GM12878 (cell line): ENCODE measurements at regions not wholly inside any gene's neighbourhood (a gene's known extent, or its start where the extent isn't known, plus 50 kb on each side); places are given as distances from the start of the nearest gene placed in this dataset.

Source experiments
- ATAC-seq: fragments of 200-7000 bp; cut with Tn5 transposase; 3 replicates; pipeline ENCODE4 v1.9.1; 2020; ENCODE audit warnings: mild to moderate bottlenecking, moderate library complexity
- BruUV-seq: library from RNA; stranded (reverse); fragments of 400-500 nt; replicated peaks from 2 replicates; lab custom pipeline; 2021; lab: Mats Ljungman, UMichigan
- CTCF ChIA-PET: fragments of 300-600 bp; sonication (Branson Sonifier 250); formaldehyde crosslinking; extraction: SDS; loops from one replicate; lab custom pipeline; 2021; ENCODE audit warnings: inconsistent platforms; lab: Yijun Ruan, JAX
- POLR2A ChIA-PET: fragments of 350-600 bp; formaldehyde crosslinking; extraction: SDS; loops from one replicate; lab custom pipeline; 2021; ENCODE audit warnings: inconsistent platforms; lab: Charles Lee
- RAD21 ChIA-PET: fragments of 300-600 bp; sonication (Branson Sonifier 250); formaldehyde crosslinking; loops from one replicate; lab custom pipeline; 2023; ENCODE audit warnings: antibody characterized with exemption; ENCODE audit not compliant: unreplicated experiment; lab: Charles Lee
- SMC1A ChIA-PET: fragments of 300-600 bp; sonication (Branson Sonifier 250); formaldehyde crosslinking; loops from one replicate; lab custom pipeline; 2023; ENCODE audit not compliant: unreplicated experiment, uncharacterized antibody; lab: Charles Lee
- DNase-seq: peaks from one replicate; pipeline ENCODE4 v3.0.0-alpha.2; 2011; ENCODE audit warnings: low read depth, low spot score
- FAIRE-seq: peaks from 3 replicates; lab custom pipeline; 2011; peaks lifted over from hg19 to GRCh38; lab: Jason Lieb, UNC
- H2AFZ ChIP-seq: 2 replicates; pipeline ENCODE4 v1.6.0; 2011; ENCODE audit warnings: low read depth, low read length, control low read depth; ENCODE audit not compliant: control insufficient read depth
- H3K27ac ChIP-seq: 2 replicates; pipeline ENCODE4 v1.5.1; 2011; ENCODE audit warnings: control low read depth; ENCODE audit not compliant: control insufficient read depth, insufficient read depth
- H3K27me3 ChIP-seq, 2 experiments: replicated peaks in 1 of 2; 2 replicates each; pipeline versions ENCODE4 v1.6.0 to v1.6.1; 2011; ENCODE audit warnings: low read length in 1 of 2; ENCODE audit not compliant: control insufficient read depth in 2 of 2, insufficient read depth in 2 of 2
- H3K36me3 ChIP-seq, 2 experiments: 2 replicates each; pipeline ENCODE4 v1.5.1; 2011; ENCODE audit warnings: low read length in 1 of 2; ENCODE audit not compliant: control insufficient read depth in 2 of 2, insufficient read depth in 2 of 2
- H3K4me1 ChIP-seq: 2 replicates; pipeline ENCODE4 v1.6.1; 2011; ENCODE audit warnings: mild to moderate bottlenecking, low read length, moderate library complexity, mixed read lengths; ENCODE audit not compliant: control insufficient read depth, insufficient read depth
- H3K4me2 ChIP-seq: 2 replicates; pipeline ENCODE4 v1.6.0; 2011; ENCODE audit warnings: control low read depth; ENCODE audit not compliant: control insufficient read depth, insufficient read depth
- H3K4me3 ChIP-seq: fragments of 200-600 bp; sonication (generic); 2 replicates; pipeline ENCODE4 v1.5.1; 2016
- H3K79me2 ChIP-seq: 2 replicates; pipeline ENCODE4 v1.6.0; 2011; ENCODE audit warnings: low read length; ENCODE audit not compliant: control insufficient read depth, insufficient read depth
- H3K9ac ChIP-seq: 2 replicates; pipeline ENCODE4 v1.8.0; 2011; ENCODE audit warnings: low read length, control low read depth, mixed read lengths; ENCODE audit not compliant: control insufficient read depth, insufficient read depth
- H3K9me3 ChIP-seq: replicated peaks from 3 replicates; pipeline ENCODE4 v1.5.1; 2011; ENCODE audit warnings: mild to moderate bottlenecking, low read length; ENCODE audit not compliant: control insufficient read depth, insufficient read depth
- H4K20me1 ChIP-seq: 2 replicates; pipeline ENCODE4 v1.6.0; 2011; ENCODE audit not compliant: control insufficient read depth, insufficient read depth
- BHLHE40 ChIP-seq, 2 experiments: fragments of 450-650 bp in 1 of 2; IDR thresholded peaks; 2 replicates each; pipeline ENCODE4 v1.6.1; 2011 to 2017; ENCODE audit warnings: low read depth in 2 of 2, borderline replicate concordance in 1 of 2, improper control_type of control experiment in 1 of 2, low read length in 1 of 2, mild to moderate bottlenecking in 1 of 2
- CHD1 ChIP-seq: IDR thresholded peaks from 2 replicates; pipeline ENCODE4 v1.6.1; 2012; ENCODE audit warnings: low read depth, low read length, improper control_type of control experiment
- CHD4 ChIP-seq: fragments of 200-600 bp; sonication (generic); IDR thresholded peaks from 2 replicates; pipeline ENCODE4 v1.6.1; 2016; ENCODE audit warnings: mild to moderate bottlenecking
- ETV6 ChIP-seq, 2 experiments: fragments of 450-650 bp in 1 of 2; IDR thresholded peaks in 1 of 2; conservative IDR thresholded peaks in 1 of 2; 2 replicates each; pipeline ENCODE4 v1.6.1; 2014; ENCODE audit warnings: antibody characterized with exemption in 1 of 2, borderline replicate concordance in 1 of 2, low read depth in 1 of 2, mild to moderate bottlenecking in 1 of 2, moderate library complexity in 1 of 2
- FOS ChIP-seq: IDR thresholded peaks from 3 replicates; pipeline ENCODE4 v1.6.1; 2011; ENCODE audit warnings: borderline replicate concordance; ENCODE audit not compliant: insufficient read length; ENCODE audit errors: extremely low read depth
- MEF2B ChIP-seq: fragments of 450-650 bp; IDR thresholded peaks from 2 replicates; pipeline ENCODE4 v1.6.1; 2018; ENCODE audit warnings: mild to moderate bottlenecking, moderate library complexity; ENCODE audit not compliant: partially characterized antibody, poor library complexity, severe bottlenecking
- REST ChIP-seq: IDR thresholded peaks from 2 replicates; pipeline ENCODE4 v1.6.1; 2012; ENCODE audit warnings: mild to moderate bottlenecking, low read depth, low read length
- RFX5 ChIP-seq: IDR thresholded peaks from 2 replicates; pipeline ENCODE4 v1.6.1; 2011; ENCODE audit warnings: low read depth, low read length, improper control_type of control experiment
- WRNIP1 ChIP-seq: IDR thresholded peaks from 2 replicates; pipeline ENCODE4 v1.6.1; 2011; ENCODE audit warnings: low read depth, low read length, improper control_type of control experiment, borderline replicate concordance
- WGBS: methylation state at CpG from one replicate; pipeline ENCODE4 v1.1.6; 2016; ENCODE audit warnings: low lambda C conversion rate; ENCODE audit not compliant: insufficient replicate concordance, insufficient coverage; ENCODE audit errors: missing lambda C conversion rate; 5-methylcytosine and 5-hydroxymethylcytosine counted together
- in situ Hi-C: fragments of 300-500 bp; cut with MboI; formaldehyde crosslinking; loops from 9 replicates; pipeline ENCODE4 v1.14.3; 2018; ENCODE audit warnings: mixed read lengths
- intact Hi-C: fragments of 100-400 bp; cut with micrococcal nuclease; formaldehyde crosslinking; loops from one replicate; pipeline ENCODE4 v1.14.2; 2022; ENCODE audit not compliant: unreplicated experiment

GRCh38 chr16:80913397-80913796, 93.3 kb downstream of the CMC2 start:
- no peak for TF ChIP-seq REST
- TF ChIP-seq FOS: no peak
- TF ChIP-seq MEF2B: no peak
- no peak for TF ChIP-seq RFX5
- TF ChIP-seq BHLHE40 (IDR thresholded peaks at IDR 0.05; ENCODE audit: borderline replicate concordance in 1 of 2, low read depth in 2 of 2, low read length in 1 of 2): no peak
- TF ChIP-seq ETV6 (conservative IDR thresholded peaks at IDR 0.05 in 1 of 2, IDR thresholded peaks at IDR 0.05 in 1 of 2; ENCODE audit: borderline replicate concordance in 1 of 2, low read depth in 1 of 2): no peak
- no peak for TF ChIP-seq CHD4
- no peak for TF ChIP-seq WRNIP1
- TF ChIP-seq CHD1: no peak
- TF ChIP-seq, all 136 proteins: peak for 0
- Histone ChIP-seq H3K27me3 (no peaks in the 10 kb centered on the region; a peak in 1 of 4 replicates), H3K4me1 (no peaks in the 10 kb centered on the region), H3K9me3 (no peaks in the 10 kb centered on the region), H3K4me2 (no peak overlapping the region), H3K9ac (no peak overlapping the region), H3K79me2 (no peaks in the 10 kb centered on the region), H2AFZ (no peak overlapping the region), H3K27ac (no peak overlapping the region), H3K36me3 (no peaks in the 10 kb centered on the region), H3K4me3 (no peak overlapping the region), H4K20me1 (no peaks in the 10 kb centered on the region)
- no TSS peak for BruUV-seq
- 66% methylated on average over 4 of the region's 4 CpGs for WGBS
- ChIA-PET SMC1A (no interaction called here), CTCF (no interaction called here), POLR2A (no interaction called here), RAD21 (no interaction called here)
- in situ Hi-C loops (no loop called here), intact Hi-C loops (no loop called here)
- FAIRE-seq: no peak
- no peak for DNase-seq
- no peak for ATAC-seq
